ENCODE measurements at regions not wholly inside any gene's neighbourhood (a gene's known extent, or its start where the extent isn't known, plus 50 kb on each side); places are given as distances from the start of the nearest gene placed in this dataset.
"Not testable (repeated sequence)": the region's sequence is repeated elsewhere in the genome, so short reads cannot be mapped to it uniquely, and the experiment has no call there.

- no peak for DNase-seq (ENCODE audit: low read depth)
These were observed 81.1 kb downstream of the ARL6IP4 start for GRCh38 chr12:123061441-123062205.

- no peak for DNase-seq (ENCODE audit: low read depth)
These were observed 79.0 kb downstream of the ARL6IP4 start for GRCh38 chr12:123059500-123059899.

GRCh38 chr12:123058980-123059379 lies 78.5 kb downstream of the ARL6IP4 start:
- peak; percentile 32 for DNase-seq (ENCODE audit: low read depth)

GRCh38 chr12:123058481-123058880 lies 78.0 kb downstream of the ARL6IP4 start:
- DNase-seq (ENCODE audit: low read depth) = no peak

- no peak for DNase-seq (ENCODE audit: low read depth)
These were observed 77.2 kb downstream of the ARL6IP4 start for GRCh38 chr12:123057513-123058265.

GRCh38 chr12:123056709-123057108 lies 76.2 kb downstream of the ARL6IP4 start:
- DNase-seq (ENCODE audit: low read depth) = no peak

- DNase-seq (ENCODE audit: low read depth) = peak; percentile 43
These were observed 75.6 kb downstream of the ARL6IP4 start for GRCh38 chr12:123056053-123056452.

GRCh38 chr12:123055281-123055766 lies 74.8 kb downstream of the ARL6IP4 start:
- no peak for DNase-seq (ENCODE audit: low read depth)

- DNase-seq (ENCODE audit: low read depth) = no peak
These were observed 73.9 kb downstream of the ARL6IP4 start for GRCh38 chr12:123054371-123054770.

GRCh38 chr12:123051556-123051955 lies 71.1 kb downstream of the ARL6IP4 start:
- DNase-seq (ENCODE audit: low read depth) = no peak

- DNase-seq (ENCODE audit: low read depth) = no peak
These were observed 70.4 kb downstream of the ARL6IP4 start for GRCh38 chr12:123050913-123051312.

GRCh38 chr12:123050331-123050831 lies 69.9 kb downstream of the ARL6IP4 start:
- DNase-seq (ENCODE audit: low read depth) = peak; percentile 65

- no peak for DNase-seq (ENCODE audit: low read depth)
These were observed 69.1 kb downstream of the ARL6IP4 start for GRCh38 chr12:123049398-123050240.

- DNase-seq (ENCODE audit: low read depth) = not testable (repeated sequence)
These were observed 67.4 kb downstream of the ARL6IP4 start for GRCh38 chr12:123047892-123048291.

- no peak for DNase-seq (ENCODE audit: low read depth)
These were observed 66.8 kb downstream of the ARL6IP4 start for GRCh38 chr12:123047289-123047688.

GRCh38 chr12:123046431-123046830 lies 66.0 kb downstream of the ARL6IP4 start:
- no peak for DNase-seq (ENCODE audit: low read depth)

GRCh38 chr12:123045678-123046077 lies 65.2 kb downstream of the ARL6IP4 start:
- no peak for DNase-seq (ENCODE audit: low read depth)

- DNase-seq (ENCODE audit: low read depth) = no peak
These were observed 63.9 kb downstream of the ARL6IP4 start for GRCh38 chr12:123044351-123044750.

- peak; percentile 97 for DNase-seq (ENCODE audit: low read depth)
These were observed 63.1 kb downstream of the ARL6IP4 start for GRCh38 chr12:123043536-123044001.

GRCh38 chr12:123042833-123043232 lies 62.4 kb downstream of the ARL6IP4 start:
- no peak for DNase-seq (ENCODE audit: low read depth)

- peak; percentile 77 for DNase-seq (ENCODE audit: low read depth)
These were observed 61.6 kb downstream of the ARL6IP4 start for GRCh38 chr12:123041811-123042655.
